DOHH2 (cell line): ENCODE measurements at regions not wholly inside any gene's neighbourhood (a gene's known extent, or its start where the extent isn't known, plus 50 kb on each side); places are given as distances from the start of the nearest gene placed in this dataset.

Experiments used
- H3F3A ChIP-seq: fragments of 200-600 bp; sonication (generic), shearing (Covaris generic); 2 replicates; pipeline ENCODE4 v1.6.0; 2016; ENCODE audit warnings: antibody characterized with exemption, mild to moderate bottlenecking; ENCODE audit not compliant: control insufficient read depth, insufficient read depth
- H3K27ac ChIP-seq: fragments of 200-600 bp; sonication (generic); 2 replicates; pipeline ENCODE4 v1.5.1; 2014; ENCODE audit warnings: low read depth, mild to moderate bottlenecking, low read length, moderate library complexity
- H3K27me3 ChIP-seq: fragments of 200-600 bp; sonication (generic); 2 replicates; pipeline ENCODE4 v1.6.1; 2014; ENCODE audit warnings: mild to moderate bottlenecking, low read length, mixed read lengths; ENCODE audit not compliant: control insufficient read depth
- H3K36me3 ChIP-seq: fragments of 200-600 bp; sonication (generic); 2 replicates; pipeline ENCODE4 v1.6.1; 2014; ENCODE audit warnings: mild to moderate bottlenecking, low read length, moderate library complexity, mixed read lengths; ENCODE audit not compliant: control insufficient read depth
- H3K4me1 ChIP-seq: fragments of 200-600 bp; sonication (generic); 2 replicates; pipeline ENCODE4 v1.6.1; 2014; ENCODE audit warnings: mild to moderate bottlenecking, low read length, mixed read lengths; ENCODE audit not compliant: control insufficient read depth
- H3K4me2 ChIP-seq: fragments of 200-600 bp; sonication (generic); 2 replicates; pipeline ENCODE4 v1.6.0; 2014; ENCODE audit warnings: mild to moderate bottlenecking, low read length, moderate library complexity
- H3K4me3 ChIP-seq: fragments of 200-600 bp; sonication (generic); 2 replicates; pipeline ENCODE4 v1.5.1; 2014; ENCODE audit warnings: mild to moderate bottlenecking, low read length, mixed read lengths
- H3K79me2 ChIP-seq: fragments of 200-600 bp; sonication (generic); 2 replicates; pipeline ENCODE4 v1.6.1; 2014; ENCODE audit warnings: mild to moderate bottlenecking, low read length, mixed read lengths; ENCODE audit not compliant: control insufficient read depth
- H3K9me2 ChIP-seq: fragments of 200-600 bp; sonication (generic); replicated peaks from 2 replicates; pipeline ENCODE4 v1.6.1; 2014; ENCODE audit warnings: mild to moderate bottlenecking, low read length, mixed read lengths; ENCODE audit not compliant: control insufficient read depth
- H3K9me3 ChIP-seq: fragments of 200-600 bp; sonication (generic); 2 replicates; pipeline ENCODE4 v1.6.1; 2014; ENCODE audit warnings: antibody characterized with exemption, low read length, mixed read lengths; ENCODE audit not compliant: control insufficient read depth, insufficient read depth
- H4K20me1 ChIP-seq: fragments of 200-600 bp; sonication (generic); 2 replicates; pipeline ENCODE4 v1.6.0; 2014; ENCODE audit warnings: low read depth, mild to moderate bottlenecking, antibody characterized with exemption, low read length, moderate library complexity; ENCODE audit not compliant: control insufficient read depth, insufficient read depth
- CTCF ChIP-seq: fragments of 200-600 bp; sonication (generic); IDR thresholded peaks from one replicate; pipeline ENCODE4 v1.5.1; 2014; ENCODE audit warnings: antibody characterized with exemption, mild to moderate bottlenecking, low read depth, low read length; ENCODE audit not compliant: poor library complexity, severe bottlenecking
- EZH2phosphoT487 ChIP-seq: fragments of 200-600 bp; sonication (generic); IDR thresholded peaks from 2 replicates; pipeline ENCODE4 v1.6.1; 2017; ENCODE audit warnings: borderline replicate concordance, mild to moderate bottlenecking, antibody characterized with exemption, low read length, moderate library complexity, mixed read lengths

DNA sequence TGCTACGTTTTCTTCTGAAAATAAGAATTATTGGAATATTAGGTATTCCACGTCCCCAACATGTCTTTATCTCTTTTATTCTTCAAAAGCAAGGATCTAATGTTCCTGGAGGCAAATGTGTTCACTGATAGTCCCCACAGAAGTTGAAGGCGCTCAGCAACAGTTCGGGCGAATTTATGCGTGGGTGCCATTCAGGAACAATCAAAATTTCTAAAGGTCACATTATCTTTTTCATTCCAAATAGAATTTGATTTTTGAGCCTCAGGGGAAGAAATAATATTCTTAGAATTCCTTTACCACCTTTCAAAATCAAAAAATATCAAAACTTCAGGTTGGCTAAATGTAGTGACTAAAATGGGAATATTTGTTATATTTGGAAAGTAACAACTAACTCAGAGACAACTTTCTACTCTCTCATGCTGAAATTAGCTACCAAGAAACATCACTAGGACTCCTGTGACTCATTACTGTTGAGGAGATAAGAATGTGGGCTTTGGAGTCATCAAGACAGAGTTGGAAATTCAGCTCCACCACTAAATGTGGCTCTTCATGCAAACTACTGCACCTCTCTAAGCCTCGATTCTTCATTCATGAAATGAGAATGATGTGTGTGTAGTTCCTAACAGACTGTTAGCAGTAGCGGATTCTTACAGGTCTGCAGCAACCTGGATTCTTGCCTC, 72.3 kb upstream of the KIT start:
- H3K27ac ChIP-seq, result no peak overlapping the region
- no peaks in the 10 kb centered on the region for H3K9me3 ChIP-seq
- no peaks in the 10 kb centered on the region for H4K20me1 ChIP-seq
- no peak for TF ChIP-seq EZH2phosphoT487
- no peak for TF ChIP-seq CTCF
- no peaks in the 10 kb centered on the region for H3K36me3 ChIP-seq
- no peaks in the 10 kb centered on the region for H3K9me2 ChIP-seq
- H3F3A ChIP-seq, result no peaks in the 10 kb centered on the region
- no peaks in the 10 kb centered on the region for H3K27me3 ChIP-seq
- no peaks in the 10 kb centered on the region for H3K4me1 ChIP-seq
- H3K4me2 ChIP-seq, result no peak overlapping the region
- H3K4me3 ChIP-seq, result no peak overlapping the region
- H3K79me2 ChIP-seq, result no peaks in the 10 kb centered on the region

GRCh38 chr4:54586320-54586955, 71.3 kb upstream of the KIT start:
- no peaks in the 10 kb centered on the region for H3K27me3 ChIP-seq
- H3F3A ChIP-seq, result no peaks in the 10 kb centered on the region
- H3K36me3 ChIP-seq, result no peaks in the 10 kb centered on the region
- H3K4me3 ChIP-seq, result no peak overlapping the region
- H3K9me2 ChIP-seq, result no peaks in the 10 kb centered on the region
- no peak overlapping the region for H3K27ac ChIP-seq
- no peaks in the 10 kb centered on the region for H4K20me1 ChIP-seq
- H3K4me2 ChIP-seq, result no peak overlapping the region
- TF ChIP-seq CTCF (no peak), EZH2phosphoT487 (no peak)
- no peaks in the 10 kb centered on the region for H3K9me3 ChIP-seq
- H3K4me1 ChIP-seq, result no peaks in the 10 kb centered on the region
- no peaks in the 10 kb centered on the region for H3K79me2 ChIP-seq

DNA sequence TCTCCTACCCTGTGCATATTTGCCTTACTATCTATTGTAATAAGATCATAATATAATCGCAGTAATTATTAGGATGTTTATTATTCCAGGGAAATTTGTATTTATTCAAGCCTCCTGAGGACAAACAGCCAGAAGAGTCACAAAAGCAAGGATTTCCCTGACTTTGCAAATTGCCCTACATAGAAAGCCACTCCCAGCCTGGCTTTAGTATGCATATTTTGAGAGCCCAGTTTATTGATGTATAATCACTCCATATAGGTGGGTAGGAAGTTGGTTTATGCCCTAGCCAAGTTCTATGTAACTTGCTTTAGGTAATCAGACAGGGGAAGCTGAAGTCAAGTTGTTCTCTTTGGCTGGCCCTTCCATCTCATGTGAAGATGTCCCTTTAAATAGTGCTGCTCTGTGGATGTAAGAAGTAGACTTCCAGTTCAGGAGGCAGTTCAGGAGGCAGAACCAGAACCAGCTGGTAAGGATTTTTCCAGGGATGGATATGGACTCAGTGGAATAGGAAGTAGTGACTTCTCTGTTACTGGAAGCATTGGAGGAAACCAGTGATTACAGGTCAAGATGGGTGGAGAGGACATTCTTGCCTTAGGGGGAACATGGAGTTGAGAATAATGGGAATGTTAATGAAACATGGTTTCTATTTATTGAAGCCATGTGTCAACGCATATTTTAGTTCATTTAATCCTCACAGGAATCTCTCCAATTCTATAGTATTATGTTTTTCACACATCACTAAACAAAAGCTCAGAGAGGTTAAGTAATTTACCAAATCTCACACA, 70.5 kb upstream of the KIT start:
- Histone ChIP-seq H3K4me2 (no peak overlapping the region), H3K9me3 (no peaks in the 10 kb centered on the region), H3K4me1 (no peaks in the 10 kb centered on the region), H3K36me3 (no peaks in the 10 kb centered on the region), H4K20me1 (no peaks in the 10 kb centered on the region), H3K9me2 (no peaks in the 10 kb centered on the region), H3K27ac (no peak overlapping the region), H3F3A (no peaks in the 10 kb centered on the region), H3K79me2 (no peaks in the 10 kb centered on the region), H3K27me3 (no peaks in the 10 kb centered on the region), H3K4me3 (no peak overlapping the region)
- TF ChIP-seq CTCF (no peak), EZH2phosphoT487 (no peak)
